ENCODE measurements at regions not wholly inside any gene's neighbourhood (a gene's known extent, or its start where the extent isn't known, plus 50 kb on each side); places are given as distances from the start of the nearest gene placed in this dataset.
"Not testable (repeated sequence)": the region's sequence is repeated elsewhere in the genome, so short reads cannot be mapped to it uniquely, and the experiment has no call there.

DNA sequence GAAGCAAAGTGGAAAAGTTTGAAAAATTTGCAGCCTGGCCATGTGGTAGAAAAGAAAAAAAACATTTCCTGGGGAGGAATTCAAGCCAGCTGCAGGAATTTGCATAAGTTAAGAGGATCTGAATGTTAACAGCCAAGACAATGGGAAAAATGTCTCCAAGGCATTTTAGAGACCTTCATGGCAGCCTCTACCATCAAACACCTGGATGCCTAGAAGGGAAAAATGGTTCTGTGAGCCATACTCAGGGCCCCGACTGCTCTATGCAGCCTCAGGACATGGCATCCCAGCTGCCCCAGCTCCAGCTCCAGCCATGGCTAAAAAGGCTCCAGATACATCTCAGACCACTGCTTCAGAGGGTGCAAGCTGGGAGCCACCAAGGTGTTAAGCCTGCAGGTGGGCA, 149.1 kb upstream of the SOX6 start:
- peaks cover 7 to 39% (median 20%) of the 10 kb centered on the region in 8 donors for H3K9me3 Mint-ChIP-seq
- Histone ChIP-seq H3K9me3 (ENCODE audit: control insufficient read depth in 1 of 2, low read length in 2 of 2) (no peaks in the 10 kb centered on the region), H3K27ac (ENCODE audit: low read depth, low read length) (no peak overlapping the region), H3K36me3 (ENCODE audit: insufficient read depth, low read length) (no peaks in the 10 kb centered on the region), H3K27me3 (ENCODE audit: insufficient read depth, low read length) (no peaks in the 10 kb centered on the region), H3K4me1 (ENCODE audit: insufficient read depth, low read length) (no peaks in the 10 kb centered on the region), H3K4me3 (ENCODE audit: low read length in 2 of 2) (no peak overlapping the region)
- no peak for DNase-seq
- no peak overlapping the region for H3K27ac Mint-ChIP-seq
- no peak overlapping the region for H3K4me3 Mint-ChIP-seq
- ChIA-PET CTCF (ENCODE audit: partially characterized antibody) (no interaction called here), POLR2A (ENCODE audit: partially characterized antibody) (no interaction called here)
- intact Hi-C loops (cut with micrococcal nuclease), result no loop called here
- H3K36me3 Mint-ChIP-seq, result no peaks in the 10 kb centered on the region
- no peaks in the 10 kb centered on the region for H3K27me3 Mint-ChIP-seq
- no peaks in the 10 kb centered on the region for H3K4me1 Mint-ChIP-seq

DNA sequence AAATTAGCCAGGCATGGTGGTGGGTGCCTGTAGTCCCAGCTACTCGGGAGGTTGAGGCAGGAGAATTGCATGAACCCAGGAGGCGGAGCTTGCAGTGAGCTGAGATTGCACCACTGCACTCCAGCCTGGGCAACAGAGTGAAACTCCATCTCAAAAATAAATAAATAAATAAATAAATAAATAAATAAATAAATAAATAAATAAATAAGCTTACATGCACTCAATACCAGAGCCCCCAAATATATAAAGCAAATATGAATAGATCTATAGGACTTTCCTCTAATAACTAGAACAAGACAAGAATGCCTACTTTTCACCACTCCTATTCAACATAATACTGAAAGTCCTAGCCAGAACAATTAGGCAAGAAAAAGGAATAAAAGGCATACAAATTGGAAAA, 147.5 kb upstream of the SOX6 start:
- H3K4me1 Mint-ChIP-seq; H3K36me3 ChIP-seq (ENCODE audit: insufficient read depth, low read length); intact Hi-C loops (cut with micrococcal nuclease); H3K4me3 Mint-ChIP-seq; H3K4me3 ChIP-seq (ENCODE audit: low read length in 2 of 2); CTCF ChIA-PET (ENCODE audit: partially characterized antibody); H3K9me3 ChIP-seq (ENCODE audit: control insufficient read depth in 1 of 2, low read length in 2 of 2); DNase-seq; H3K4me1 ChIP-seq (ENCODE audit: insufficient read depth, low read length); H3K27ac Mint-ChIP-seq; H3K36me3 Mint-ChIP-seq; H3K27me3 ChIP-seq (ENCODE audit: insufficient read depth, low read length); H3K27me3 Mint-ChIP-seq; POLR2A ChIA-PET (ENCODE audit: partially characterized antibody); H3K27ac ChIP-seq (ENCODE audit: low read depth, low read length): not testable (repeated sequence)
- H3K9me3 Mint-ChIP-seq, result peaks cover 7 to 51% (median 23%) of the 10 kb centered on the region in 8 donors

DNA sequence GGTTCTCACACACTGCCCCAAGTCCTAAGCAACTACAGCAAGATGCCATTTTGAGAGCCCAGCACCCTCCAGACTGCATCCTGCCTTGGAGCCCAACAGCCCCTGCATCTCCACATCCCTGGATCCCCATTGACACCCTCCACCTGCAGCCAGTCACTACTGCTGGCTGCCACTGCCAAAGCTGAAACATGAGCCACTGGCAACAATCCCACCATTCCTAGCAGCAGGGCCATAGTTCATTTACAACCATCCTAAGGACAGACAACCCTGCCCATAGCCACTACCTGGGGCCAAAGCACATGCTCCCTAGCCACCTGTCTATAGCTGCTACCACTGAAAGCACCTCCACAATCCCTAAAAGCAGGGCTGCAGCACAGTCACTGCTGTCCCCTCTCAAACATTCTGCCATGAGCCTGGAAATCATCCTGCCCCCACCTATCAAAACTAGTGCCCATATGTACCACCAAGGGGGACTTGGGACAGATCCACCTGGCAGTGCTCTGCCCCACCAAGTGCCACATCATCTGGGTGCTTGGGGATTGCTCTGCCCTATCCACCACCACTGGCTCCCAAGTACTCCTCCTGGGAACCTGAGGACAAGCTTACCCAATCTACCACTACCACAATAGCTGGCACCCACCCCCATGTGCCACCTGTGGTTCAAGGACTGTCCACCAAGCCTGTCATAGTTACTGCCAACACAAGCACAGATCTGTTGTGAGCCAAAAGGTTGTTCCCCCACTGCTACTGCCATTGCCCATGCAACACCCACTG, 138.8 kb upstream of the SOX6 start:
- intact Hi-C loops (cut with micrococcal nuclease), result no loop called here
- POLR2A ChIA-PET (ENCODE audit: partially characterized antibody), result no interaction called here

DNA sequence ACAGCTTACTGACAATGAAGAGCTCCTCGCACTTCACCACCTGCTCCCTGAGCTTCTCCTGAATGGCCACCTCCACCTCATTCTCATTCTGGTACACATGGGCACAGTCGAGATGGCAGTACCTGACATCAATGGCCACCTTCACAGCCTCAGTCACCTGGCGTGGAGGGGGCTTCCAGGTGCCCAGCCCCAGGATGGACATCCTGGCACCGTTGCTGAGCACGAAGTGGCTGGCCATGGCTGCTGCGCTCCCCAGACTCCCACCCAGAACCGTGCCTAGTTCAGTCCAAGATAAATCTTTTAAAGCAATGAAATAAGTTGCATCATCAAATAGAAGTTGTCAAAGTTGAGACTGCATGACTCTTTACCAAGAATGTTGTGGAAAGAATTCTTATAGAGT, 128.1 kb upstream of the SOX6 start:
- Histone ChIP-seq H3K9me3 (ENCODE audit: control insufficient read depth in 1 of 2, low read length in 2 of 2) (no peaks in the 10 kb centered on the region), H3K4me1 (ENCODE audit: insufficient read depth, low read length) (no peaks in the 10 kb centered on the region), H3K27ac (ENCODE audit: low read depth, low read length) (no peak overlapping the region), H3K4me3 (ENCODE audit: low read length in 2 of 2) (no peak overlapping the region), H3K36me3 (ENCODE audit: insufficient read depth, low read length) (no peaks in the 10 kb centered on the region), H3K27me3 (ENCODE audit: insufficient read depth, low read length) (no peaks in the 10 kb centered on the region)
- Mint-ChIP-seq H3K36me3 (no peaks in the 10 kb centered on the region), H3K27ac (no peak overlapping the region), H3K4me3 (no peak overlapping the region), H3K27me3 (no peaks in the 10 kb centered on the region), H3K9me3 (peaks cover 0 to 7% (median 1%) of the 10 kb centered on the region in 8 donors), H3K4me1 (no peaks in the 10 kb centered on the region)
- CTCF ChIA-PET (ENCODE audit: partially characterized antibody), result no interaction called here
- intact Hi-C loops (cut with micrococcal nuclease), result no loop called here
- POLR2A ChIA-PET (ENCODE audit: partially characterized antibody), result no interaction called here
- DNase-seq, result no peak

More for the DNA sequence above, 138.8 kb upstream of the SOX6 start:
- CTCF ChIA-PET (ENCODE audit: partially characterized antibody), result no interaction called here
- Mint-ChIP-seq H3K36me3 (no peaks in the 10 kb centered on the region), H3K4me1 (no peaks in the 10 kb centered on the region), H3K27me3 (no peaks in the 10 kb centered on the region), H3K27ac (no peak overlapping the region), H3K4me3 (no peak overlapping the region), H3K9me3 (peaks cover 0 to 36% (median 11%) of the 10 kb centered on the region in 8 donors)
- H3K27me3 ChIP-seq (ENCODE audit: insufficient read depth, low read length), result no peaks in the 10 kb centered on the region
- DNase-seq, result no peak
- H3K27ac ChIP-seq (ENCODE audit: low read depth, low read length), result no peak overlapping the region
- H3K4me3 ChIP-seq (ENCODE audit: low read length in 2 of 2), result no peak overlapping the region
- no peaks in the 10 kb centered on the region for H3K9me3 ChIP-seq (ENCODE audit: control insufficient read depth in 1 of 2, low read length in 2 of 2)
- no peaks in the 10 kb centered on the region for H3K4me1 ChIP-seq (ENCODE audit: insufficient read depth, low read length)
- H3K36me3 ChIP-seq (ENCODE audit: insufficient read depth, low read length), result no peaks in the 10 kb centered on the region

DNA sequence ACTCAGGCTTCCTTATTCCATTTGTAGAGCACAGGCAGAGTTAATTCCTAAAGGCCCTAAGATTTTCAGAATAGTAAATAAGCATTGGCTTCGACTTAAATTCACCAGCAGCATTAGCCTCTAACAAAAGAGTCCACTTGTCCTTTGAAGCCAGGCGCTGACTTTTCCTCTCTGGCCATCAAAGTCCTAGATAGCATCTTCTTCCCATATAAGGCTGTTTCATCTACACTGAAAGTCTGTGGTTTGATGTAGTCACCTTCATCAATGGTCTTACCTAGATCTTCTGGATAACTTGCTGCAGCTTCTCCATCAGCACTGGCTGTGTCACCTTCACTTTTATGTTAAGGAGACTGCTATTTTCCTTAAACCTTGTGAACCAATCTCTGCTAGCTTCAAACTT, 118.3 kb upstream of the SOX6 start:
- no peak overlapping the region for H3K27ac ChIP-seq (ENCODE audit: low read depth, low read length)
- intact Hi-C loops (cut with micrococcal nuclease), result no loop called here
- CTCF ChIA-PET (ENCODE audit: partially characterized antibody), result no interaction called here

DNA sequence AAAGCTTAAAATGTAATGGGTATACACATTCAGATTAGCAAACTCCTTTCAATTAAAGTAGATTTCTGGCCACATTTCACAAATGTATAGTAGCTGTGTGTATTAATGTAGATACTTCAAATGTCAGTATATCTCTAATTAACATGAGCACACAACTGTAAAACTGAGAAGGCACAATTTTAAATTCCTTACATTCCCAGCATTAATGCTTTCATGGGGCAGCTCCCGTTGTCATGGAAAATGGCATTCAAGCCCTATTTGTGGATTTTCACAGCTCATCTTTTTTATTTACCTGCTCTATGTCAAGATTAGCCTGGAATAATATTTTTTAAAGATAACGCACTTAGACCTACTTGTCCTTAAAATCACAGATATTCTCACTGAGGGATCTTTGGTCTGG, 113.6 kb upstream of the SOX6 start:
- CTCF ChIA-PET (ENCODE audit: partially characterized antibody), result no interaction called here

More for the DNA sequence above, 118.3 kb upstream of the SOX6 start:
- peaks cover 0 to 9% (median 2%) of the 10 kb centered on the region in 8 donors for H3K9me3 Mint-ChIP-seq
- H3K27me3 ChIP-seq (ENCODE audit: insufficient read depth, low read length), result no peaks in the 10 kb centered on the region
- no peak overlapping the region for H3K4me3 Mint-ChIP-seq
- H3K9me3 ChIP-seq (ENCODE audit: control insufficient read depth in 1 of 2, low read length in 2 of 2), result no peaks in the 10 kb centered on the region
- no peaks in the 10 kb centered on the region for H3K4me1 ChIP-seq (ENCODE audit: insufficient read depth, low read length)
- no peak overlapping the region for H3K27ac Mint-ChIP-seq
- no peaks in the 10 kb centered on the region for H3K36me3 Mint-ChIP-seq
- POLR2A ChIA-PET (ENCODE audit: partially characterized antibody), result no interaction called here
- H3K4me1 Mint-ChIP-seq, result no peaks in the 10 kb centered on the region
- H3K4me3 ChIP-seq (ENCODE audit: low read length in 2 of 2), result no peak overlapping the region
- no peaks in the 10 kb centered on the region for H3K36me3 ChIP-seq (ENCODE audit: insufficient read depth, low read length)
- no peak for DNase-seq
- H3K27me3 Mint-ChIP-seq, result no peaks in the 10 kb centered on the region

DNA sequence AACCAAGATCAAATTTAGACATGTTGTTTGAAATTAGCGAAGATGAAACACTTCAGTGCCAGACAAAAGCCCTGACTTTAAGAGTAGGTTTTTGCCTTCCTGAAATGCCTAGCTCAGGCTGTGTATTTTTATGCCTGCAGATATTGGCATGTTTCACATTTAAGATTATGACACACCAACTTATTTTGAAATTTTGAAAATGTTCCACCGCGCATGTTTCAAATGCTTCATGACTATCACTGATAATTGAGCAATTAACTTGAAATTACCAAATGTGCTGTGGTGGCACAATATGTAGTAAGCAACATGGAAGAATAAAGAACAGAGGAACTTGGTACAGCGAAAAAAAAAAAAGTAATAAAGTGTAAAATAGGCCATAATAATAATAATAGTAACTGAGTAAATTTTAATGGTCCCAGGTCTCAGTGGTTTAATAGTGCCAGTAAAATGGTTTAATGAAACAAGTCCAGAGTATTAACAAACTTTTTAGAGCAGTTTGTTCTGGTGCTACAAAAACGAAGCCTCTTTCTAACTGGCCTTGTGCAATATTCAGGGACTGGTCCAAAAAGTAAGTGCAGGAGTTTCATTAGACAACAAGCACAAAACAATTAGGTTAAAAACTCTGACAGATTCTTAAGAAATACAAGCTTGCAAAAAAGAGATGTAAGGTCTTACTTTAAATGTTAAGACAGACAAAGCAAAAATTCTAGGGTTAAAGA, 112.5 kb upstream of the SOX6 start:
- no peaks in the 10 kb centered on the region for H3K4me1 Mint-ChIP-seq
- intact Hi-C loops (cut with micrococcal nuclease), result no loop called here
- no peak overlapping the region for H3K27ac ChIP-seq (ENCODE audit: low read depth, low read length)
- H3K4me1 ChIP-seq (ENCODE audit: insufficient read depth, low read length), result no peaks in the 10 kb centered on the region
- no peak overlapping the region for H3K4me3 Mint-ChIP-seq
- H3K36me3 ChIP-seq (ENCODE audit: insufficient read depth, low read length), result no peaks in the 10 kb centered on the region
- H3K27me3 Mint-ChIP-seq, result no peaks in the 10 kb centered on the region
- DNase-seq, result no peak
- no peak overlapping the region for H3K27ac Mint-ChIP-seq
- CTCF ChIA-PET (ENCODE audit: partially characterized antibody), result no interaction called here
- H3K9me3 ChIP-seq (ENCODE audit: control insufficient read depth in 1 of 2, low read length in 2 of 2), result no peaks in the 10 kb centered on the region
- peaks cover 0 to 8% (median 5%) of the 10 kb centered on the region in 8 donors for H3K9me3 Mint-ChIP-seq
- POLR2A ChIA-PET (ENCODE audit: partially characterized antibody), result no interaction called here
- H3K36me3 Mint-ChIP-seq, result no peaks in the 10 kb centered on the region
- no peaks in the 10 kb centered on the region for H3K27me3 ChIP-seq (ENCODE audit: insufficient read depth, low read length)
- no peak overlapping the region for H3K4me3 ChIP-seq (ENCODE audit: low read length in 2 of 2)

More for the DNA sequence above, 113.6 kb upstream of the SOX6 start:
- Histone ChIP-seq H3K36me3 (ENCODE audit: insufficient read depth, low read length) (no peaks in the 10 kb centered on the region), H3K4me3 (ENCODE audit: low read length in 2 of 2) (no peak overlapping the region), H3K27me3 (ENCODE audit: insufficient read depth, low read length) (no peaks in the 10 kb centered on the region), H3K4me1 (ENCODE audit: insufficient read depth, low read length) (no peaks in the 10 kb centered on the region), H3K9me3 (ENCODE audit: control insufficient read depth in 1 of 2, low read length in 2 of 2) (no peaks in the 10 kb centered on the region), H3K27ac (ENCODE audit: low read depth, low read length) (no peak overlapping the region)
- DNase-seq, result no peak
- POLR2A ChIA-PET (ENCODE audit: partially characterized antibody), result no interaction called here
- peaks cover 0 to 9% (median 6%) of the 10 kb centered on the region in 8 donors for H3K9me3 Mint-ChIP-seq
- H3K27ac Mint-ChIP-seq, result no peak overlapping the region
- H3K4me3 Mint-ChIP-seq, result no peak overlapping the region
- H3K36me3 Mint-ChIP-seq, result no peaks in the 10 kb centered on the region
- no peaks in the 10 kb centered on the region for H3K4me1 Mint-ChIP-seq
- no peaks in the 10 kb centered on the region for H3K27me3 Mint-ChIP-seq
- intact Hi-C loops (cut with micrococcal nuclease), result no loop called here
